C4-2B (cell line): ENCODE measurements at regions not wholly inside any gene's neighbourhood (a gene's known extent, or its start where the extent isn't known, plus 50 kb on each side); places are given as distances from the start of the nearest gene placed in this dataset.
A peak's percentile ranks its signal among the peaks of the same experiment; 100 is the strongest.
"Not testable (repeated sequence)": the region's sequence is repeated elsewhere in the genome, so short reads cannot be mapped to it uniquely, and the experiment has no call there.

Experiments
- H3K27ac ChIP-seq: fragments of 450-650 bp; 2 replicates; pipeline ENCODE4 v1.5.1; 2017
- ZFX ChIP-seq: fragments of 450-650 bp; IDR thresholded peaks from 2 replicates; pipeline ENCODE4 v1.6.1; 2017
- TF ChIP-seq, protein P1 (sequence below): fragments of 450-650 bp; conservative IDR thresholded peaks from 2 replicates; pipeline ENCODE4 v1.5.1; 2017; ENCODE audit warnings: mild to moderate bottlenecking

DNA sequence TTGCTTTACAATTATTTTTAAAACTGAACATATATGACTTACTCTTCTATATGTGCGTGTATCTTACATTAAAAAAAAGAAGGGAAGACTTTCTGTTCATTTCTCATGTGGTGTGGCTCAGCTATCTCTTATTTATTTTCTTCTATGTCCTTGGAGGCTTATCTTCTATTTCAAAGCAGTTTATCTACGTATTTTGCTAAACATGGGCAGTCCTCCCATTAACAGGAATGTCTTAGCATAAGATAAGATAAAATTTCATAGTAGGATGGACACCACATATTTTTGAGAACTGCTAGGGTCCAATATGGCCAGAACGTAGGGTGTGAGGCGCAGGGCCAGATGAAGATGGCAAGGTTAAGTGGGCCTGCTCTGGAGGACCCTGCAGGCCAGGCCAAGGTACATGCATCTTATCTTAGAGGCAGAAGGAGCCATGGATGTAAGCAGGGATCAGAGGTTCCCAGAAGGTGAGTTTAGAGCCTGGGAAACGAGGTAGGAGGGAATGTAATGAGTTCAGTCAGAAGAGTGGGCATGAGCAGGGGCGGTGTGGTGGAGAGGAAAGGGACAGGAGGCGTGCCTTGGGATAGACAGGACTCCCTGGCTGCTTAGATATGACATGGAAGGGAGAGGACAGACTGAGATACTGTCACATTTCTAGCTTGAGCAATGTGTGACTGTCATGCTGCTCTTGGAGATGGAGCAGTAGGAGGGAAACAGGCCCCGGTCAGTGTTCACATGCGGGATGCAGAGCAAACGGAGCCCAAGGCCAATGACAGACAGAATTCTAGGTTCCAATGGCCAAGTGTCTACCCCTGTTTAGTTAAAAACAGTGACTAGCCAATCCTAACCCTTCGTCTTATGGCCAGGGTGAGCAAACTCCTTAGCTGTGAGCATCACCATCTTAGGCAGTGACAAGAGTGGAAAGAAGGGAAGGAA lies 68.6 kb upstream of the MEDAG start:
- no peak overlapping the region for H3K27ac ChIP-seq
- TF ChIP-seq ZFX: no peak
- TF ChIP-seq, protein P1, sequence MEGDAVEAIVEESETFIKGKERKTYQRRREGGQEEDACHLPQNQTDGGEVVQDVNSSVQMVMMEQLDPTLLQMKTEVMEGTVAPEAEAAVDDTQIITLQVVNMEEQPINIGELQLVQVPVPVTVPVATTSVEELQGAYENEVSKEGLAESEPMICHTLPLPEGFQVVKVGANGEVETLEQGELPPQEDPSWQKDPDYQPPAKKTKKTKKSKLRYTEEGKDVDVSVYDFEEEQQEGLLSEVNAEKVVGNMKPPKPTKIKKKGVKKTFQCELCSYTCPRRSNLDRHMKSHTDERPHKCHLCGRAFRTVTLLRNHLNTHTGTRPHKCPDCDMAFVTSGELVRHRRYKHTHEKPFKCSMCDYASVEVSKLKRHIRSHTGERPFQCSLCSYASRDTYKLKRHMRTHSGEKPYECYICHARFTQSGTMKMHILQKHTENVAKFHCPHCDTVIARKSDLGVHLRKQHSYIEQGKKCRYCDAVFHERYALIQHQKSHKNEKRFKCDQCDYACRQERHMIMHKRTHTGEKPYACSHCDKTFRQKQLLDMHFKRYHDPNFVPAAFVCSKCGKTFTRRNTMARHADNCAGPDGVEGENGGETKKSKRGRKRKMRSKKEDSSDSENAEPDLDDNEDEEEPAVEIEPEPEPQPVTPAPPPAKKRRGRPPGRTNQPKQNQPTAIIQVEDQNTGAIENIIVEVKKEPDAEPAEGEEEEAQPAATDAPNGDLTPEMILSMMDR: no peak

DNA sequence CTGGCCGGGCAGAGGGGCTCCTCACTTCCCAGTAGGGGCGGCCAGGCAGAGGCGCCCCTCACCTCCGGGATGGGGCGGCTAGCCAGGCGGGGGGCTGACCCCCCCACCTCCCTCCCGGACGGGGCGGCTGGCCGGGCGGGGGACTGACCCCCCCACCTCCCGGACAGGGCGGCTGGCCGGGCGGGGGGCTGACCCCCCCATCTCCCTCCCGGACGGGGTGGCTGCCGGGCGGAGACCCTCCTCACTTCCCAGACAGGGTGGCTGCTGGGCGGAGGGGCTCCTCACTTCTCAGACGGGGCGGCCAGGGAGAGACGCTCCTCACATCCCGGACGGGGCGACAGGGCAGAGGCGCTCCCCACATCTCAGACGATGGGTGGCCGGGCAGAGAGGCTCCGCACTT lies 66.4 kb upstream of the MEDAG start:
- H3K27ac ChIP-seq: not testable (repeated sequence)

DNA sequence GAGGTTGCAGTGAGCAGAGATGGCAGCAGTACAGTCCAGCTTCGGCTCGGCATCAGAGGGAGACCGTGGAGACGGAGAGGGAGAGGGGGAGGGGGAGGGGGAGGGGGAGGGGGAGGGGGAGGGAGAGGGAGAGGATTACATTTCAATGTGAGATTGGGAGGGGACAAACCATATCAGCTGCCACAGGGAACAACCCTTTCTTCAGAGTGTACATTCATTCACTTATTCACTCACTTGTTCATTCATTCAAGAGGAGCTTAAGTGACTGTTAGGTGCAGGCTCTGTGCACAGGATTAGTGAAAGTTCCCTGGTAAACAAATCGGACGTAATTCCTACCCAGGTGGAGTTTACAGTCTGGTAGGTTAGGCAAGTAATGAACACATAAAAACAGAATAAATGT lies 65.6 kb upstream of the MEDAG start:
- H3K27ac ChIP-seq: no peak overlapping the region
- TF ChIP-seq ZFX: no peak
- TF ChIP-seq, protein P1: no peak

DNA sequence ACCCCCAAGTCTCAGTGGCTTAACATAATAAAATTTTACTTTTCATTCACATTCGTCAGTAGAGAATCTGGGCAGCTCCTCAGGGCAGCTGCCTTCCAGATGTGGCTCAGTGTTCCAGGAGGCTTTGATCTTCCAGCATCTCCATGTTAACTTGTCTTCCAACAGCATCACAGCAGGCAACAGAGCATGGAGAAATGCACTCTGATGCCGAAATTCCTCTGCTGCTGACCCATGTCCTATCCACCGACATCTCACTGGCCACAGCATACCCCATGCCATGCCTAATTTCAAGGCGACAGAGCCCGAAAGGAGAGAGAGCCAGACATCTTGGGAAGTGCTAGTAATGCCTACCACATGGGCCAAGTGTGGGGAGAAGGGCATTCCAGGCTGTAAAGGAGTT lies 64.9 kb upstream of the MEDAG start:
- H3K27ac ChIP-seq: no peak overlapping the region
- TF ChIP-seq ZFX: no peak
- TF ChIP-seq, protein P1: no peak

DNA sequence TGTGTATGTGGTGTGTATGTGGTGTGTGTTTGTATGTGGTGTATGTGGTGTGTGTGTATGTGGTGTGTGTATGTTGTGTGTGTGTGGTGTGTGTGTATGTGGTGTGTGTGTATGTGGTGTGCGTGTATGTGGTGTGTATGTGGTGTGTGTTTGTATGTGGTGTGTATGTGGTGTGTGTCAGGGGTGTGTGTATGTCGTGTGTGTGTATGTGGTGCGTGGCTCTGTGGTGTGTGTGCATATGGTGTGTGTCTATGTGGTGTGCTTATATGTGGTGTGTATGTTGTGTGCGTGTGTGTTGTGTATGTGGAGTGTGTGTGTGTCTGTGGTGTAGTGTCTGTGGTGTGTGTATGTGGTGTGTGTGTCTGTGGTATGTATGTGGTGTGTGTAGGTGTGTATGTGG lies 62.5 kb upstream of the MEDAG start:
- TF ChIP-seq ZFX: no peak
- TF ChIP-seq, protein P1: no peak
- H3K27ac ChIP-seq: no peak overlapping the region

DNA sequence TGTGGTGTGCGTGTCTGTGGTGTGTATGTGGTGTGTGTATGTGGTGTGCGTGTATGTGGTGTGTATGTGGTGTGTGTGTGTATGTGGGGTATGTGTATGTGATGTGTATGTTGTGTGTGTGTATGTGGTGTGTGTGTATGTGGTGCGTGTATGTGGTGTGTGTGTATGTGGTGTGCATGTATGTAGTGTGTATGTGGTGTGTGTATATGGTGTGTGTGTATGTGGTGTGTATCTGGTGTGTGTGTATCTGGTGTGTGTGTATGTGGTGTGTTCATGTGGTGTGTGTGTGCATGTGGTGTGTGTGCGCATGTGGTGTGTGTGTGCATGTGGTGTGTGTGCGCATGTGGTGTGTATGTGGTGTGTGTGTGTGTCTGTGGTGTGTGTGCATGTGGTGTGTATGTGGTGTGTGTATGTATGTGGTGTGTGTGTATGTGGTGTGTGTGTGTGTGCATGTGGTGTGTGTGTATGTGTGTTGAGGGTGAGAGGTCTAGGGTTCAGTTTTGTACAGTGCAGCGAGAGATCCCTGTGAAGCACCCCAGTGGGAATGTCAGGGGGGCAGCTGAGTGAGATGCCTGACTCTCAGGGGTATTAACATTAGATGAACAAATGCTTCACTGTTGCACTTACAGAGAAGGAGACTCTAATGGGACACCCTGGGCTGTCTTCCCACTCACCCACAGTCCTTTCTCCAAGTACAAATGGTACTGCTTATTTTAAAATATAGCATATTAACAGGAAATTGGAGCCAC lies 61.3 kb upstream of the MEDAG start:
- H3K27ac ChIP-seq: no peak overlapping the region

DNA sequence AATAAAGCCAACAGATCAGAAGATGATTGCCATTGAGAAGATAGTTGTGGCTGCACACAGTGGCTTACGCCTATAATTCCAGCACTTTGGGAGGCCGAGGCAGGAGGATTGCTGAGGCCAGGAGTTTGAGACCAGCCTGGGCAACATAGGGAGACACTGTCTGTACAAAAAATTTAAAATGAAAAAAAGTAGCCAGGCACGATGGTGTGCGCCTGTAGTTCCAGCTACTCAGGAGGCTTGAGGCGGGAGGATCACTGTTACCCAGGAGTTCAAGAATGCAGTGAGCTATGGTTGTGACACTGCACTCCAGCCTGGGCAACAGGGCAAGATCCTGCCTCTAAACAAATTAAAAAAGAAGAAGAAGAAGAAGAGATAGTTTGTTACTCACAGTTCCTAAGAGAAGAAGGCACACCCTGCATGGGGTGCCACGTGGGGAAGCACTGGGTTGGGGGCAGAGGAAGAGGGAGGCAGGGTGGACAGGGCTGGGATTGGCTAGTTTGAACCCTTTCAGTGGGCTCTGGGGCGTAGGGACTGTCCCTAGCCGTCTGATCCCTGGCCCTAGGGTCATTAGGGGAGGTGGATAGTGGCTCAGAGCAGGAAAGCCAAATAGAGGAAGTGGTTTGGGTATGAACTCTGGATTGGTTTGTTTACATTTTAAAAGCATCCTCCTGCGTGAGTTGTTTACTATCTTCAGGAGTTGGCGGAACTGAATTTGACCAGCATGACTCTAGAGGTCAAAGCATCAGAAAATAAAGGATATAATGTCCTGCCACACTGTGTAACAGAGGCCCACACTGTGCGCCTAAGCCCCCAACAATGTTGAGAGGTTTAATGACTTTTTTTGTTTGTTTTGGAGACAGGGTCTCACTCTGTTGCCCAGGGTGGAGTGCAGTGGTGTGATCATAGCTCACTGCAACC lies 60.5 kb upstream of the MEDAG start:
- TF ChIP-seq, protein P1: no peak
- no peak for TF ChIP-seq ZFX
- peak overlapping the region; percentile 8 for H3K27ac ChIP-seq

More for the DNA sequence above, 61.3 kb upstream of the MEDAG start:
- no peak for TF ChIP-seq ZFX
- TF ChIP-seq, protein P1: no peak
